ENCODE measurements at regions not wholly inside any gene's neighbourhood (a gene's known extent, or its start where the extent isn't known, plus 50 kb on each side); places are given as distances from the start of the nearest gene placed in this dataset.

DNA sequence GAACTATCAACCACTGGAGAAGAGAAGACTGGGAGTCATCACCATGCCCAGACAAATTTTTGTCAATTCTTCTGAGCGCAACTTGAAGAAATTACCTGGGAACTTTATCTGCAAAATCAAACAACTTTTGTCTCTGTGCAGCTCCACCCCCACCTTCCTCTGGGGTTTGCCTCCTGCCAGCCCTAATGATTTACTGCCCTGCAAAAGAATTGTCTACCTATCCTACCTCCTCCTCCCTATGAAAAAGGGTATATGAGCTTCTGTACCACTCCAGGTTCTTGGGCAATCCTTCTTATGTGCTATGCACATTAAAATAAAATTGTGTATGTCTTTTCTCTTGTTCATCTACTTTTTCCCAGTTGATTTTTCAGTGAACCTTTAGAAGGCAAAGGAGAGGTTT is 191.9 kb downstream of the URB2 start:
- H3K27ac ChIP-seq (ENCODE audit: low read depth, low read length): no peak overlapping the region
- no peak overlapping the region for H2AFZ ChIP-seq (ENCODE audit: low read length, unreplicated experiment)
- no peak overlapping the region for H3K4me3 ChIP-seq (ENCODE audit: low read depth, low read length)
- H3K36me3 ChIP-seq (ENCODE audit: insufficient read depth, low read length): no peaks in the 10 kb centered on the region
- H3K79me2 ChIP-seq (ENCODE audit: control insufficient read depth, insufficient read depth, low read length, unreplicated experiment): no peaks in the 10 kb centered on the region
- peaks cover 44% of the 10 kb centered on the region for H3K27me3 ChIP-seq (ENCODE audit: insufficient read depth, low read length)
- H3K4me1 ChIP-seq (ENCODE audit: control insufficient read depth, insufficient read depth, low read length, unreplicated experiment): no peaks in the 10 kb centered on the region

DNA sequence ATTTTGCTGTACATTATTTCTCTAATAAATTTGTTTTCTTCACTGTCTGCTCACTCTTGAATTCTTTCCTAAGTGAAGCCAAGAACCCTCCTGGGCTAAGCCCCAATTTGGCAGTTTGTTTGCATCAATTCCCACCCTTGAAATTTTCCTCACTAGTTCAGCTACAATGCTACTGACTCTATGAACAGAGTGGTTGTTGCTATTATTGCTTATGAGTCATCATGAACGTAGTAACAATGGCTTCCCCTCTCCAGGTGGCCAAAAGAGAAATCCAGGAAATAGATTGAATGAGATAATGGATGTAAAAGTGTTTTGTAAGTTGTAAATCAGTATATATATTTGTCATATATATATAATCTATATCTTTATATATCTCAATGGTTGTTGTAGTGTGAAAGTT is 193.0 kb downstream of the URB2 start:
- Histone ChIP-seq H2AFZ (ENCODE audit: low read length, unreplicated experiment) (no peak overlapping the region), H3K36me3 (ENCODE audit: insufficient read depth, low read length) (no peaks in the 10 kb centered on the region), H3K27me3 (ENCODE audit: insufficient read depth, low read length) (peaks cover 41% of the 10 kb centered on the region), H3K4me3 (ENCODE audit: low read depth, low read length) (no peak overlapping the region), H3K79me2 (ENCODE audit: control insufficient read depth, insufficient read depth, low read length, unreplicated experiment) (no peaks in the 10 kb centered on the region), H3K27ac (ENCODE audit: low read depth, low read length) (no peak overlapping the region), H3K4me1 (ENCODE audit: control insufficient read depth, insufficient read depth, low read length, unreplicated experiment) (no peaks in the 10 kb centered on the region)

DNA sequence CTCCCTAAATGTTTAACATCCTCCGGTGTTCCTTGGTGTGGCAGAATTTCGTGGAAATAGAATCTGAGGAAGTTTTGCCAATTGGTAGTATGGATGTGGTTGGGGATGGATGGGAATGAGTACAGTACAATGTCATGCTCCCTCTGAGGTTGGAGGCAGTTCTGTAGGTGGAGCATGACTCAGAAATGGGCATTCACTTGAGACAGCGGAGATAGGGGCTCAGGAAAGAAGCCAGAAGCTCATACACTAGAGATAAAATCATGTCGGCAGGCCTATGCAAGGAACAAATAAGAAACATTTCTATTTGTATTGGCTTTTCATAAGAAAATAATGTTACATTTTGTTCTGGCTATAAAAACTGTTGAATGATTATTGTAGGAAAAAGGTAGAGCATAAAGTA is 196.0 kb downstream of the URB2 start:
- H3K27ac ChIP-seq (ENCODE audit: low read depth, low read length): no peak overlapping the region
- no peaks in the 10 kb centered on the region for H3K79me2 ChIP-seq (ENCODE audit: control insufficient read depth, insufficient read depth, low read length, unreplicated experiment)
- no peak overlapping the region for H2AFZ ChIP-seq (ENCODE audit: low read length, unreplicated experiment)
- H3K4me3 ChIP-seq (ENCODE audit: low read depth, low read length): no peak overlapping the region
- no peaks in the 10 kb centered on the region for H3K4me1 ChIP-seq (ENCODE audit: control insufficient read depth, insufficient read depth, low read length, unreplicated experiment)
- H3K27me3 ChIP-seq (ENCODE audit: insufficient read depth, low read length): peaks cover 24% of the 10 kb centered on the region; the same call in 1 of the 2 replicates
- no peaks in the 10 kb centered on the region for H3K36me3 ChIP-seq (ENCODE audit: insufficient read depth, low read length)

DNA sequence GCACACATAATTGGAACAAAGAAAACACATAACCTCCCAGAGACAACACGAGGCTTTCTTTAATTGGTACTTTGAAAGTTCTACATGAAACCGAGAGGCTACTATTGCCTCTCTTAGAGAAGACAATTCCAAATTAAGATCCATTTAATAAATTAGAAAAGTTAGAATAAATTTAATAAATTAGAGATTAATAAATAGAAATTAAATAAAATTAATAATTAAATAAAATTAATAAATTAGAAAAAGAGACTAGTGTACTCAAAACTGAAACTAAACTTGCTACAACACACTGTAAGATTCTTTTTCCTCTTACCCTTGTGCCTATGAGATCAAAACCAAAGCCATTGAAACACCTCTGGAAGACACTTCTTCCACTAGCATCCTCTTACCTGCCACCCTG is 199.0 kb downstream of the URB2 start:
- no peak overlapping the region for H3K27ac ChIP-seq (ENCODE audit: low read depth, low read length)
- no peaks in the 10 kb centered on the region for H3K4me1 ChIP-seq (ENCODE audit: control insufficient read depth, insufficient read depth, low read length, unreplicated experiment)
- peaks cover 27% of the 10 kb centered on the region for H3K27me3 ChIP-seq (ENCODE audit: insufficient read depth, low read length)
- no peaks in the 10 kb centered on the region for H3K79me2 ChIP-seq (ENCODE audit: control insufficient read depth, insufficient read depth, low read length, unreplicated experiment)
- no peaks in the 10 kb centered on the region for H3K36me3 ChIP-seq (ENCODE audit: insufficient read depth, low read length)
- no peak overlapping the region for H3K4me3 ChIP-seq (ENCODE audit: low read depth, low read length)
- no peak overlapping the region for H2AFZ ChIP-seq (ENCODE audit: low read length, unreplicated experiment)

DNA sequence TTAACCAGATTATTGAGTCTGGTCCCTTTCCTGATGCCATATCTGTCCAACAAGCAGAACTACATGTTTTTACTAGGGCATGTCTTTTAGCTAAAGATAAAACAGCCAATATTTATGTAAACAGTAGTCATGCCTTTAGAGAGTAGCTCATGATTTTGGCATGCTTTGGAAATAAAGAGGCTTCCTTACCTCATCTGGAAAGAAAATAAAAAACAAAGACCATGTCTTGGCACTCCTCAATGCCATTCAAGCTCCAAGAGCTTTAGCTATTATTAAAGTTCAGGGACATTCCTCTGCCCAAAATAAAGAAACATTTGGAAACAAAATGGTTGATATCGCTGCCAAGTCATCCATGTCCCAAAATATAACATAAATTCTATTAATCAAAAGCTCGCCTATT is 202.4 kb downstream of the URB2 start:
- H3K79me2 ChIP-seq (ENCODE audit: control insufficient read depth, insufficient read depth, low read length, unreplicated experiment): no peaks in the 10 kb centered on the region
- H3K4me1 ChIP-seq (ENCODE audit: control insufficient read depth, insufficient read depth, low read length, unreplicated experiment): no peaks in the 10 kb centered on the region
- no peak overlapping the region for H2AFZ ChIP-seq (ENCODE audit: low read length, unreplicated experiment)
- H3K36me3 ChIP-seq (ENCODE audit: insufficient read depth, low read length): no peaks in the 10 kb centered on the region
- peaks cover 37% of the 10 kb centered on the region for H3K27me3 ChIP-seq (ENCODE audit: insufficient read depth, low read length)
- H3K4me3 ChIP-seq (ENCODE audit: low read depth, low read length): no peak overlapping the region
- H3K27ac ChIP-seq (ENCODE audit: low read depth, low read length): no peak overlapping the region

DNA sequence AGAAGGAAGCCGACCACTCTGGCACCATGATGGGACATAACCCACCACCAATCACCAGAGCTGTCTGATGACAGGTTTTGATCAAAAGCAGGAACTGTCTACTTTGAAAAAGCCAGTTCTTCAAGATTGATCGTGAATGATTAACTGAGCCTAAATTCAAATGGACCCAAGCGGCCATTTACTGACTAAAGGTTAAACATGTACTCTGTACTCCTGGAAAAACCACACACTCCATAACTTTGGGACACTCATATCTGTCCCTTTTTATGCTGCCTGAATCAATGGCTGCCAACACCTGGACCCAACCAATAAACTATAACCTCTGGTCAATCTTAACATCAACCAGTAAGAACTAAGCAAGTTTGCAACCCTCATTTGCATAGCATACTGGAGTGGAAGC is 206.6 kb downstream of the URB2 start:
- Histone ChIP-seq H3K4me3 (ENCODE audit: low read depth, low read length) (no peak overlapping the region), H3K4me1 (ENCODE audit: control insufficient read depth, insufficient read depth, low read length, unreplicated experiment) (no peaks in the 10 kb centered on the region), H3K36me3 (ENCODE audit: insufficient read depth, low read length) (no peaks in the 10 kb centered on the region), H3K27ac (ENCODE audit: low read depth, low read length) (no peak overlapping the region), H3K27me3 (ENCODE audit: insufficient read depth, low read length) (peaks cover 41% of the 10 kb centered on the region), H3K79me2 (ENCODE audit: control insufficient read depth, insufficient read depth, low read length, unreplicated experiment) (no peaks in the 10 kb centered on the region), H2AFZ (ENCODE audit: low read length, unreplicated experiment) (no peak overlapping the region)

DNA sequence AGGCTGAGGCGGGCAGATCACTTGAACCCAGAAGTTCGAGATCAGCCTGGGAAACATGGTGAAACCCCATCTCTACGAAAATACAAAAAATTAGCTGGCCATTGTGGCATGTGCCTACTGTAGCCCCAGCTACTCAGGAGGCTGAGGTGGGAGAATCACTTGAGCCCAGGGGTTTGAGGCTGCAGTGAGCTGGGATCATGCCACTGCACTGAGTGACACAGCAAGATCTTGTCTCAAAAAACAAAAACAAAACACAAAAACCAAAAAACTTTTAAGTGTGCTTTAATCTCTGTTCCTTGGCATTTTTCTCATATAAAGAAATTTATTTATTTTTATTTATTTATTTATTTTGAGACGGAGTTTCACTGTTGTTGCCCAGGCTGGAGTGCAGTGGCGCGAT is 208.2 kb downstream of the URB2 start:
- Histone ChIP-seq H3K79me2 (ENCODE audit: control insufficient read depth, insufficient read depth, low read length, unreplicated experiment) (no peaks in the 10 kb centered on the region), H3K27ac (ENCODE audit: low read depth, low read length) (no peak overlapping the region), H3K4me3 (ENCODE audit: low read depth, low read length) (no peak overlapping the region), H3K27me3 (ENCODE audit: insufficient read depth, low read length) (peaks cover 37% of the 10 kb centered on the region), H3K36me3 (ENCODE audit: insufficient read depth, low read length) (no peaks in the 10 kb centered on the region), H2AFZ (ENCODE audit: low read length, unreplicated experiment) (no peak overlapping the region), H3K4me1 (ENCODE audit: control insufficient read depth, insufficient read depth, low read length, unreplicated experiment) (no peaks in the 10 kb centered on the region)

DNA sequence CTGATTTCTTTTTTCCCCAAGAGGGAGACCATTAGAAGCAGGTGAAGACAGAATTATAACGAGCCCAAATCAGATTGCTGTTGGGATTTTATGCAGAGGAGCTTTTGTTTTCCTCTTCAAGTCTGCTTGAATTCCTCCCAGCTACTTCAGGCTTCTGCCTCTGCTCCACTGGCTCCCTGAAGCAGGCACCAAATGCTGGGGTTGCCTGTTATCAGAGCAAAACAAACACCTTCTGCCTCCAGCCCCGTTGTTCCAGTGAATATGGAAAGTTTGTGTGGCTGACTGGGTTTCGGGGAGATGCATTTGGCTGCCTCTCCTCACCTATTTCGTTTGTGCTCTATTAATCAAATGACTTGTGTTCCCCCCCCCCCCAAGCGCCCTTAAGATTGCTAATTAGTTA is 209.2 kb downstream of the URB2 start:
- Histone ChIP-seq H3K4me1 (ENCODE audit: control insufficient read depth, insufficient read depth, low read length, unreplicated experiment) (no peaks in the 10 kb centered on the region), H2AFZ (ENCODE audit: low read length, unreplicated experiment) (no peak overlapping the region), H3K27ac (ENCODE audit: low read depth, low read length) (no peak overlapping the region), H3K27me3 (ENCODE audit: insufficient read depth, low read length) (peaks cover 37% of the 10 kb centered on the region), H3K4me3 (ENCODE audit: low read depth, low read length) (no peak overlapping the region), H3K79me2 (ENCODE audit: control insufficient read depth, insufficient read depth, low read length, unreplicated experiment) (no peaks in the 10 kb centered on the region), H3K36me3 (ENCODE audit: insufficient read depth, low read length) (no peaks in the 10 kb centered on the region)

DNA sequence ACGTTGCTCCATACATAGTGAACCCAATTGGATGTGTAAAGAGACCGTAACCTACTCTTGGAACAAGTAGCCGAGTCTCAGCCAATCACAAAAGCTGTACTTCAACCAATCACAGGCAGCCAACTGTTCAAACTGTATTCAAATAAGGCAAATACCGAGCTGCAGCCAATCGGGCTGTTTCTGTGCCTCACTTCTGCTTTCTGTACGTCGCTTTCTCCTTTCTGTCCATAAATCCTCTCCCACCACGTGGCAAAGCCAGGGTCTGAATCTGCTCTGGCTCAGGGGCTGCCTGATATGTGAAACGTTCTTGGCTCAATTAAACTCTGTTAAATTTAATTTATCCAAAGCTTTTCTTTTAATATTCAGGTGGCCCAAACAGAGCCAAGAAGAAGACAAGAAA is 210.3 kb downstream of the URB2 start:
- Histone ChIP-seq H3K4me3 (ENCODE audit: low read depth, low read length) (no peak overlapping the region), H3K27ac (ENCODE audit: low read depth, low read length) (no peak overlapping the region)

DNA sequence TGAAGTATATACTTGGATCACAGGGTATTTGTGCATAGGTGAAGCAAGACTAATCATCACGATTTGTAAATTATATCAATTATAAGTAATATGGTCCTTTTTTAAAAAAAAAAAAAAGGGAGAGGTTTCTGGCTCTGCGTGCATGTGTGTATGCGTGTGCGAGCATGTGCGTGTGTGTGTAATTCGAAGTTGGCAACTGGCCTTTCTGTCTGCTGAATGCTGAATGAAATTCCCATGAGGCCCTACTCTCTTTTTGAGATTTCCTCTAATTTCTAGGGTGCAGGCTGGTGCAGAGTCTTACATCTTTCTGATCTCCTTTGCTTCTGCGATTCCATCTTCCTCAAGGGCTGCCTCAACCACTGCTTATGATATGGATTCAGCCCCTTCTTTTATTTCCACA is 212.2 kb downstream of the URB2 start:
- no peak overlapping the region for H2AFZ ChIP-seq (ENCODE audit: low read length, unreplicated experiment)
- H3K27ac ChIP-seq (ENCODE audit: low read depth, low read length): no peak overlapping the region
- H3K79me2 ChIP-seq (ENCODE audit: control insufficient read depth, insufficient read depth, low read length, unreplicated experiment): no peaks in the 10 kb centered on the region
- H3K36me3 ChIP-seq (ENCODE audit: insufficient read depth, low read length): no peaks in the 10 kb centered on the region
- no peak overlapping the region for H3K4me3 ChIP-seq (ENCODE audit: low read depth, low read length)
- peaks cover under 1% of the 10 kb centered on the region for H3K4me1 ChIP-seq (ENCODE audit: control insufficient read depth, insufficient read depth, low read length, unreplicated experiment)
- peaks cover 20% of the 10 kb centered on the region for H3K27me3 ChIP-seq (ENCODE audit: insufficient read depth, low read length)

More for the DNA sequence above, 210.3 kb downstream of the URB2 start:
- Histone ChIP-seq H3K27me3 (ENCODE audit: insufficient read depth, low read length) (peaks cover 37% of the 10 kb centered on the region), H3K36me3 (ENCODE audit: insufficient read depth, low read length) (no peaks in the 10 kb centered on the region), H3K79me2 (ENCODE audit: control insufficient read depth, insufficient read depth, low read length, unreplicated experiment) (no peaks in the 10 kb centered on the region), H3K4me1 (ENCODE audit: control insufficient read depth, insufficient read depth, low read length, unreplicated experiment) (no peaks in the 10 kb centered on the region), H2AFZ (ENCODE audit: low read length, unreplicated experiment) (no peak overlapping the region)

DNA sequence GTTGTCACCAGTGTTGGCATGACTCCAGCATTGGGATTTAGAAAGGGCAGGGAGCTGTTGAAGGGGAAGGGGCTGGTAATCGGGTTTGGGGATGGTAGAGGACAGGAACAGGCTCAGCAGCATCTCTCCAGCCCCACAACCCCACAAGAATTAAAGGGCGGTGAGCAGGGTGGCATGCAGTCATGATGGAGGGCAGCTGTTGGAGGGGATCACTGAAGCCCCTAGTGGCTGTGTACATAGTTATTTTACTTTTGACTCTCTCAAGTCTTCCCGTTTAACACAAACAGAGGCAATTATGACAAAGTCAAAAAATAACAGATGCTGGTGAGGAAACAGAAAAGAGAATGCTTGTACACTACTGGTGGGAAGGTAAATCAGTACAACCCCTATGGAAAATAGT is 213.8 kb downstream of the URB2 start:
- Histone ChIP-seq H3K27ac (ENCODE audit: low read depth, low read length) (no peak overlapping the region), H3K4me1 (ENCODE audit: control insufficient read depth, insufficient read depth, low read length, unreplicated experiment) (peaks cover 15% of the 10 kb centered on the region), H2AFZ (ENCODE audit: low read length, unreplicated experiment) (no peak overlapping the region), H3K36me3 (ENCODE audit: insufficient read depth, low read length) (no peaks in the 10 kb centered on the region), H3K79me2 (ENCODE audit: control insufficient read depth, insufficient read depth, low read length, unreplicated experiment) (no peaks in the 10 kb centered on the region), H3K27me3 (ENCODE audit: insufficient read depth, low read length) (peaks cover 15% of the 10 kb centered on the region), H3K4me3 (ENCODE audit: low read depth, low read length) (no peak overlapping the region)

All from ACC112 (cell line).